Hepatocyte (in vitro differentiated cells): ENCODE measurements at regions not wholly inside any gene's neighbourhood (a gene's known extent, or its start where the extent isn't known, plus 50 kb on each side); places are given as distances from the start of the nearest gene placed in this dataset.

Source experiments
- DNase-seq: peaks from one replicate; pipeline ENCODE4 v3.0.0-alpha.2; 2016; ENCODE audit warnings: low spot score
- H2AFZ ChIP-seq: fragments of 200-600 bp; sonication (generic); 2 replicates; pipeline ENCODE4 v1.6.0; 2016; ENCODE audit warnings: antibody characterized with exemption, mild to moderate bottlenecking
- H3K27ac ChIP-seq: fragments of 200-600 bp; sonication (generic); 2 replicates; pipeline ENCODE4 v1.5.1; 2016; ENCODE audit warnings: mild to moderate bottlenecking
- H3K27me3 ChIP-seq: fragments of 200-600 bp; sonication (generic); 2 replicates; pipeline ENCODE4 v1.6.1; 2016
- H3K36me3 ChIP-seq: fragments of 200-600 bp; sonication (generic); replicated peaks from 2 replicates; pipeline ENCODE4 v1.5.1; 2016; ENCODE audit warnings: low read depth; ENCODE audit not compliant: insufficient read depth
- H3K4me1 ChIP-seq: fragments of 200-600 bp; sonication (generic); 2 replicates; pipeline ENCODE4 v1.5.1; 2016; ENCODE audit warnings: mild to moderate bottlenecking, moderate library complexity; ENCODE audit not compliant: insufficient read depth
- H3K4me2 ChIP-seq: fragments of 200-600 bp; sonication (generic); 2 replicates; pipeline ENCODE4 v1.6.0; 2016
- H3K4me3 ChIP-seq: fragments of 200-600 bp; sonication (generic); 2 replicates; pipeline ENCODE4 v1.5.1; 2016; ENCODE audit warnings: mild to moderate bottlenecking
- H3K79me2 ChIP-seq: fragments of 200-600 bp; sonication (generic); 2 replicates; pipeline ENCODE4 v1.6.0; 2017; ENCODE audit warnings: mild to moderate bottlenecking
- H3K9me2 ChIP-seq: fragments of 200-600 bp; sonication (generic); replicated peaks from 2 replicates; pipeline ENCODE4 v1.6.0; 2017; ENCODE audit warnings: mild to moderate bottlenecking; ENCODE audit not compliant: insufficient read depth
- H3K9me3 ChIP-seq: fragments of 200-600 bp; sonication (generic); 2 replicates; pipeline ENCODE4 v1.5.1; 2016; ENCODE audit warnings: low read depth, mild to moderate bottlenecking
- H4K20me1 ChIP-seq: fragments of 200-600 bp; sonication (generic); 2 replicates; pipeline ENCODE4 v1.6.0; 2016; ENCODE audit warnings: mild to moderate bottlenecking; ENCODE audit not compliant: insufficient read depth, poor library complexity, severe bottlenecking
- EZH2 ChIP-seq: fragments of 200-600 bp; sonication (generic); IDR thresholded peaks from 2 replicates; pipeline ENCODE4 v1.6.1; 2016; ENCODE audit warnings: antibody characterized with exemption, mild to moderate bottlenecking, borderline replicate concordance
- EZH2phosphoT487 ChIP-seq: fragments of 200-600 bp; sonication (generic); IDR thresholded peaks from one replicate; pipeline ENCODE4 v1.6.1; 2018; ENCODE audit warnings: antibody characterized with exemption, mild to moderate bottlenecking, low read depth, moderate library complexity; ENCODE audit not compliant: unreplicated experiment, severe bottlenecking
- WGBS: methylation state at CpG from one replicate; pipeline ENCODE4 v1.1.6; 2016; ENCODE audit warnings: low lambda C conversion rate; ENCODE audit errors: missing lambda C conversion rate; 5-methylcytosine and 5-hydroxymethylcytosine counted together
- TF ChIP-seq, protein P1 (sequence below): fragments of 200-600 bp; sonication (generic); IDR thresholded peaks from 2 replicates; pipeline ENCODE4 v1.5.1; 2016; ENCODE audit warnings: antibody characterized with exemption, mild to moderate bottlenecking; ENCODE audit not compliant: poor library complexity

DNA sequence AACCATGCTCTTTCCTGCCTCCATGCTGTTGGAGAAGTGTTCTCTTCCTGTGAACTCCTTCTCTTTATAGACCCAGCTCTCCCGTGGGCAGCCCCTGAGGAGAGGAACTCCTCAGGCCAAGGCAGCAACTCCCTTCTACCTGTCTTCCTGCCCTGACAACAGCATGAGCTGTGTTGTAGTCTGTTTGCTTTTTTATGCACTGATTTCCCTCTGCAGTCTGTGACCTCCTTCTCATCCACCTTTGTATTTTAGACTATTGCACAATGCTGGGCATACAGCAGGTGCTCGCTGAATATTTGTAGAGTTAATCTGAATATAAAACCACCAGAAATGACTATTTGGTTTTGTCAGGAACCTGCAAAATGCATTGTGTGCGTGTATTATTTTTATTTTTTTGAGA lies 152.2 kb upstream of the CHD6 start:
- H3K27me3 ChIP-seq, result peaks cover 4% of the 10 kb centered on the region
- H3K4me2 ChIP-seq, result no peak overlapping the region
- no peaks in the 10 kb centered on the region for H3K4me1 ChIP-seq
- no peak overlapping the region for H3K27ac ChIP-seq
- no peaks in the 10 kb centered on the region for H3K36me3 ChIP-seq
- H3K79me2 ChIP-seq, result no peaks in the 10 kb centered on the region
- no peaks in the 10 kb centered on the region for H4K20me1 ChIP-seq
- DNase-seq, result no peak
- H3K9me3 ChIP-seq, result no peaks in the 10 kb centered on the region
- no peaks in the 10 kb centered on the region for H3K9me2 ChIP-seq
- WGBS, result 61% methylated on average over 3 of the region's 3 CpGs
- TF ChIP-seq, protein P1, sequence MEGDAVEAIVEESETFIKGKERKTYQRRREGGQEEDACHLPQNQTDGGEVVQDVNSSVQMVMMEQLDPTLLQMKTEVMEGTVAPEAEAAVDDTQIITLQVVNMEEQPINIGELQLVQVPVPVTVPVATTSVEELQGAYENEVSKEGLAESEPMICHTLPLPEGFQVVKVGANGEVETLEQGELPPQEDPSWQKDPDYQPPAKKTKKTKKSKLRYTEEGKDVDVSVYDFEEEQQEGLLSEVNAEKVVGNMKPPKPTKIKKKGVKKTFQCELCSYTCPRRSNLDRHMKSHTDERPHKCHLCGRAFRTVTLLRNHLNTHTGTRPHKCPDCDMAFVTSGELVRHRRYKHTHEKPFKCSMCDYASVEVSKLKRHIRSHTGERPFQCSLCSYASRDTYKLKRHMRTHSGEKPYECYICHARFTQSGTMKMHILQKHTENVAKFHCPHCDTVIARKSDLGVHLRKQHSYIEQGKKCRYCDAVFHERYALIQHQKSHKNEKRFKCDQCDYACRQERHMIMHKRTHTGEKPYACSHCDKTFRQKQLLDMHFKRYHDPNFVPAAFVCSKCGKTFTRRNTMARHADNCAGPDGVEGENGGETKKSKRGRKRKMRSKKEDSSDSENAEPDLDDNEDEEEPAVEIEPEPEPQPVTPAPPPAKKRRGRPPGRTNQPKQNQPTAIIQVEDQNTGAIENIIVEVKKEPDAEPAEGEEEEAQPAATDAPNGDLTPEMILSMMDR, result no peak
- TF ChIP-seq EZH2 (no peak), EZH2phosphoT487 (no peak)
- H3K4me3 ChIP-seq, result no peak overlapping the region
- no peak overlapping the region for H2AFZ ChIP-seq

DNA sequence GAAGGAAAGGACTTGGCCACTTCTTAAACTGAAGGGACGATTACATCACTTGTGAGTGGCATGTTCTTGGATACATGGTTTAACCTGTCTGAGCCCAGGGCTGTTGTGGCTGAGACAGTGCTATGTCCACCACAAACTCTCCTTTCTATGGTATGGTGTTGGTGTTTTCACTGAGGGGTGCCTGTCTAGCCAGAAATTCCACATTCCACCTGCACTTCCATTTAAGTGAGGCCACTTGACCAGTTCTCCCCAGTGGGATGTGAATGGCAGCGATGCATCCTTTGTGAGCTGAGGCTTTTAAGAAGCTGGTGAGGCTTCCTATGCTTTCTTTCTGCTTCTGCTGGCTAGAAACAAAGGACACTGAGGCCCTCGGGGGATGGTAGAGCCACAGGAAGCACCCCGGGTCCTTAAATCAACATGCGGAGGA lies 151.4 kb upstream of the CHD6 start:
- Histone ChIP-seq H3K79me2 (no peaks in the 10 kb centered on the region), H4K20me1 (no peaks in the 10 kb centered on the region), H3K36me3 (no peaks in the 10 kb centered on the region), H2AFZ (no peak overlapping the region), H3K9me3 (no peaks in the 10 kb centered on the region), H3K27me3 (peaks cover 4% of the 10 kb centered on the region), H3K27ac (no peak overlapping the region), H3K4me2 (no peak overlapping the region), H3K9me2 (no peaks in the 10 kb centered on the region), H3K4me3 (no peak overlapping the region), H3K4me1 (no peaks in the 10 kb centered on the region)
- no peak for DNase-seq
- TF ChIP-seq, protein P1, result no peak
- TF ChIP-seq EZH2 (no peak), EZH2phosphoT487 (no peak)
- 32% methylated on average over 5 of the region's 5 CpGs for WGBS

DNA sequence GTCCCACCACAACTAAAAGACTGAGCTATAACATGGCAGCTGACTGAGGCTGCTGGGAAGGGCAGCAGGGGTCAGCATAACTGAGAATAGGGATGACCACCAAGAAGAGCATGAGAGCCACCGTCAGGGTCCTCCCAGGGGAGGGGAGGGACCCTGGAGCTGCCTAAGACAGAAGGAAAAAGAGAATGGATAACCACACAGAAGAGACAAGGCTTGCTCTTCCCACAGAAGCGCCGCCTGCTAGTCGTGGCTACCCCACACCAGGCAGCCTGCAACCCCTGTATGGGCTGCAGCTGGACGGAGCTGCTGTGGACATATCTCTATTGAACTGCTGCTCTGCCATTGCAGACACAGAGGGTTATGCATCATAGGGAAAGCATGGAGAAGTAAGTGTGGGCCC lies 132.0 kb upstream of the CHD6 start:
- no peak overlapping the region for H2AFZ ChIP-seq
- WGBS, result 82% methylated on average over 5 of the region's 5 CpGs
- H3K9me2 ChIP-seq, result no peaks in the 10 kb centered on the region
- H3K27ac ChIP-seq, result no peak overlapping the region
- no peaks in the 10 kb centered on the region for H3K79me2 ChIP-seq
- H3K4me2 ChIP-seq, result no peak overlapping the region
- no peak for DNase-seq
- no peaks in the 10 kb centered on the region for H3K27me3 ChIP-seq
- TF ChIP-seq, protein P1, result no peak
- no peak for TF ChIP-seq EZH2phosphoT487
- TF ChIP-seq EZH2, result no peak
- no peaks in the 10 kb centered on the region for H3K9me3 ChIP-seq
- no peak overlapping the region for H3K4me3 ChIP-seq
- H3K4me1 ChIP-seq, result no peaks in the 10 kb centered on the region
- no peaks in the 10 kb centered on the region for H4K20me1 ChIP-seq
- H3K36me3 ChIP-seq, result no peaks in the 10 kb centered on the region
